GM19463 (cell line): ENCODE measurements at regions not wholly inside any gene's neighbourhood (a gene's known extent, or its start where the extent isn't known, plus 50 kb on each side); places are given as distances from the start of the nearest gene placed in this dataset.

ENCODE experiments used
- ATAC-seq: cut with Tn5 transposase; IDR thresholded peaks from one replicate; pipeline ENCODE4 v1.9.1; 2021; ENCODE audit warnings: mild to moderate bottlenecking, moderate library complexity; ENCODE audit not compliant: unreplicated experiment

DNA sequence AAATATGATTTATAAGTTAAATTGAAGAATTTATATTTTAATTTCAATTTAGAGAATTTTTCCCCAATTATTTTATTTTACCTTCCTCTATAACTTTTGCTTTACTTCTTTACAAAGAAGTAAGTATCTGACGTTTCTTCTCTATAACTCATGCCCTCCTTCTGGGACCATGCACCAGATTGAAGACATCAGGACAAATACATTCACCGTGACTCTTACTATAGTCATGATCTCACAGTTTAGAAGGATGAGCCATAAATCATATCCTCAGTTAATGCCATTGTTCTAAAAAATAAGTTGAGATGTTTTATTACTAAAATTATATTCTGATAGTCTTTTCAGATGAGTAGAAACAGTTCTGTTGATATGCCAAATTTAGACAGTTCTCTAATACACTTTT is 279.3 kb downstream of the TMX3 start:
- ATAC-seq, result no peak

DNA sequence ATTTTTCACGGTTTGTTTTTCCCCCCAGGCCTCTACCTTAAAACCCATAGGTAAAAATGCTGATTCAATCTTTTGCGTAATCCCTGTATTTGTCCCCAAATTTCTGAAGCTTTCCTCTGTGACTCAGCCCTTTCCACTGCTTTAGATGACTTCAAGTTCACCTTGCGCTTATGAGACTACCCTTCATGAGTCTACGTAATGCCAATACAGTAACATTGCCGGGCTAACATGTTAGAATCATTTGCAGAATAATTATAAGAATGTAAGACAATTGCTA is 283.0 kb downstream of the TMX3 start:
- no peak for ATAC-seq

DNA sequence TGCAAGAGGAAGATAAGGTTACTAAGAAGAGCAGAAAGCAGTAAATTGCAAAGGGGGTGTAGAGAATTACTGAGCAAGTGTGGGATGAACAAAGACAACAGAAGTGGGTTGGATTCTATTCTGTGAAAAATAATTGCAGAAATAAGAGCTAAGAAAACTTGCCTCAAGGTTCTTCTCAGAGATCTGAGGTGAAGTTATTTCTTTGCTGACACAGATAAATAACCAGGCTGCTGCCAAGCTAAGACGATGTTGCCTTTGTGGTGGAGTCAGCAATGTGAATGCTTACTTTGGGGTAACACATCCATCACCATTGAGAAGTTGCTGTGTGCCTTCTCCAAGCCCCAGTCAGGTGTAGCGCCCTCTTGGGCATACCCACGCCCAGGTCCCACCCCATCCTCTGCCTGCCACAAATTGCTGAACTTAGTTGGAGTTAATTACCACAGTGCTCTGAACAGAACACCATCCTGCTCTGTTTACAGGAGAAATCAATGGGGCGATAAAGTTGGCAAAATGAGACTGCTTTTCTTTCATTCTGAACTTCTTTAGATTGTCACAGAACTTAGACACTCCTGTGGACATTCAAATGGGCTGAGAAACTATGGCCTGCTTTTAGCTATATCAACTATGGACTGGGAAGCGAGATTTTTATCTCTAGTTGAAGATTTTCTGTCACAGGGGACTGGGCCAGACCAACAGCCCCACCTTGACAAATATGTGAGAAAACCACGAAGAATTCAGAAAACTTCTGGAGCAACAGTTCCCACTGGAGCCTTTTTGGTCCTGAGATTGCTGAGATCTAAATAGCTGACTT is 283.6 kb downstream of the TMX3 start:
- no peak for ATAC-seq

DNA sequence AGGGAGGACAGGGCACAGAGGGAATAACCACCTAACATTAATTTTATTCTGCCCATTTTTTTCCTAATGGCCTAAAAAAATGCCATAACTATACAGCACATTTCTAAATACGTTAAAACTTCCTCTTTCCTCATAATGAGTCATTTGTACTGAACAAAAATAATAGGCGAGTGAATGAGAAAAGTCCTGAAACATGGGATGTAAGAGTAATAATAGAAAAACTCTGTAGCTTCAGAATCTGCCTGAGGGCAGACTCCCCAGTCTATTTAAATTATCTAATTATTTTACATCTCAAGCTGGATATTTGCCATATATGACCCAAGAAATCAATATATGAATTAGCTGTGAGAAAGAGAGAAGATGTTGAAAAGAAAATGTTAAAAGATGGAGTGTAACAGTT is 285.1 kb downstream of the TMX3 start:
- ATAC-seq, result no peak

DNA sequence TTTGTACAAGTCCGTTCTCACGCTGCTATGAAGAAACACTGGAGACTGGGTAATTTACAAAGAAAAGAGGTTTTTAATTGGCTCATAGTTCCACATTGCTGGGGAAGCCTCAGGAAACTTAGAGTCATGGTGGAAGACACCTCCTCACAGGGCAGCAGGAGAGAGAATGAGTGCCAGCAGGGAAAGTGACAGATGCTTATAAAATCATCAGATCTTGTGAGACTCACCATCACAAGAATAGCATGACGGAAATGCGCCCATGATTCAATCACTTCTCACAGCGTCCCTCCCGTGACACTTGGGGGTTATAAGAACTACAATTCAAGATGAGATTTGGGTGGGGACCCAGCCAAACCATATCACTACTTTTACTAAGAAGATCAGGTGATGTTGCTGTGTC is 285.8 kb downstream of the TMX3 start:
- ATAC-seq, result no peak

DNA sequence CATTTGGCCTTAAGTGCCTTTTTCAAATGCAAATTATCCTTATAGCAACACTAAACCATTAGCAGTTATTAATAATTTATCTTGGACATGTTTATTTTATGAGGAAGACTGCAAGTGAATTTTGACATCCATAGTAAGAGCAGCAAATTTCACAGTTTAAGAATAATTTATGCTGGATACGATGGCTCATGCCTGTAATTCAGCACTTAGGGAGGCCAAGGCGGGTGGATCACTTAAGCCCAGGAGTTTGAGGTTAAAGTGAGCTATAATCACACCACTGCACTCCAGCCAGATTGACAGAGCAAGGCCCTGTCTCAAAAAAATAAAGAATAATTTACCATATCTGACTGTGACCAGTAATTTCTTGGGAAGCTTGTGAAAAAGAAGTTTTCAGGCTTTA is 286.2 kb downstream of the TMX3 start:
- peak; percentile 4 for ATAC-seq

DNA sequence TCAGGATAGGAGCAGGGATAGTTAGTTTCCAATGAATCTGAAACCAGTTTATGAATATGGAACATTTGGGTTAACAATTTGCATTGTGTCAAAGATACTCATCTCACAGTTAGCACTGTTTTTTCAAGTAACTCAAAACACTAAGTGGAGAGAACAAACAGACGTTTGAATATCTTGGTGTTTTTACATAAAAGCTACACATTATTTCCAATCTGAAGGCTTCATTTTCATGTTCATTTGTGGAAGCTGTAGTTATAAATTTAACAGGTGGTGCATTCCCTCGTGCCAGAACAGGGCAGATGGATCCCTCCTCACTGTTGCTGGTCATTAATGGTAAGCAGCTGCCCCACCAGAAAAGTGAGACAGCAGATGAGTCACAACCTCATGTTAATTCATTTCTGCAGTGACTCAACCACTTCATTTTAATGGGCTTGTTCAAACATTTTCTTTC is 286.9 kb downstream of the TMX3 start:
- peak; percentile 66 for ATAC-seq

DNA sequence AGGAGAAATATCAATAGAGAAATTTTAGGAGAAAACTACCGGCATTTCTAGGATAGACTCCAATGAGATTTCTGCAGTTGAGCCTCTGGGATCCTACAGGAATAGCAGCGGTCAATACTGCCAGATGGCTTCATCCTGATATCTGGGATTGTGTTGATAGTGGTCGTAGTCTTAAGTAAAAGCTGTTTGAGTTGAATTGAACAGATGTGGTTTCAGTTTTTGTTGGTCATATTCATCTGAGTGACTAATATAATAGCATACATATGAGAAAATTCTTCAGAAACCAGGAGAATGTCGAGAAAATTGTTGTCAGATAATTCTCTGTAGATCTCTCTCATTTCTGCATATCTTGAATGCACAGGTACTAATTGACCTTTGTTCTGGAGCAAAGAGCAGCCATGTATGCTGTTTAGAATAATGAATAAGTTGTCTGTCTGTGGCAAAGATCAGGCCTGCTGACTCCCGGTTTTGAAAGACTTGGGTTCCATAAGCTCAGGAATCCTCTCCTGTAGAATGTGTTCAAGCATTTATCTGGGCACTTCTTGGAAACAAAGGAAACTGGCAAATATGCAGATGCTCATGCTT is 288.1 kb downstream of the TMX3 start:
- ATAC-seq, result no peak

DNA sequence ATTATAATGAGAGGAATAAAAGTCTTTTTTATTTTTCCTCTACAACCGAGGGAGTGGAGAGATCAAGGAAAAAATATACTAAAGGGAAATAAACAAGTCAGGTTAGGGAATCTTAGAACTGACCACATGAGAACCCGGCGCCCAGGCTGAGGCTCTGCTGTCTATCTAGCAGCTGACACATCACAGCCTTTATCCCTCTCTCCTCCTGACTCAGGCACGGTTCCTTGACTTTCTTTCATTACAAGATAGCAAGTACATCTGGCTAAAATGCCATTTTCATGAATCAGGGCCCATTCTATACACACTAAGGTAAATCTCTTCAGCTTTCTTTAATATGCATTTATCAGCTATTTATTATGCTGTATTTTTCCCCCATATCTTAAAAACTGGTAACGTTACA is 296.0 kb downstream of the TMX3 start:
- ATAC-seq, result no peak

DNA sequence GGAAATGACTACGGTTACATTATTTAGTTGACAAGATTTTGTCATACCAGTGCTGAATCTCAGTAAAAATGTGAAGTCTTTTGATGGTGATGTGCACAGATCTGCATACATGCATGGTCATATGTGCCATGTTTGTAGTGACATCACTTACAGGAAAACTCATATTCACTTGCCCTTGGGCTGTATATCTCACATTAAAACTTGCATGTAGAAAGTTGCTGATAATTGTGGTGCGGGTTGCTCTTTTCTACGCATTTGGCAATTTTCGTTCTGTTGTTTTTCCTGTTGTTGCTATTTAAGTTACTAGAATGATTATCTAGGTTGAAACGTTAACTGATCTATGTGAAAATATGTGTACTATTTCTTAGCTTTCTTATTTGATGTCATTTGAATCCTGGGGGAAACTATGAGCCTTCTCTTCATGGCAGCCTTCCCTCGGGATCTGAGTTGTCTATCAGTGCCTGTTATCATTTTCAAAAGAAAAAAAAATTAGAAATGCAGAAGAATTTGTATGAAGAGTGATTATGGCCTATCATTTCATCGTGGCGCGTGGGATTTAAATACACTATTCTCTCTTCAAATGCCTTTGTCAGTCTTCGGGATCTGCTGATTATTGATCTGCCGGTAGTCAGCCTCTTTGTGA is 296.6 kb downstream of the TMX3 start:
- ATAC-seq, result no peak

DNA sequence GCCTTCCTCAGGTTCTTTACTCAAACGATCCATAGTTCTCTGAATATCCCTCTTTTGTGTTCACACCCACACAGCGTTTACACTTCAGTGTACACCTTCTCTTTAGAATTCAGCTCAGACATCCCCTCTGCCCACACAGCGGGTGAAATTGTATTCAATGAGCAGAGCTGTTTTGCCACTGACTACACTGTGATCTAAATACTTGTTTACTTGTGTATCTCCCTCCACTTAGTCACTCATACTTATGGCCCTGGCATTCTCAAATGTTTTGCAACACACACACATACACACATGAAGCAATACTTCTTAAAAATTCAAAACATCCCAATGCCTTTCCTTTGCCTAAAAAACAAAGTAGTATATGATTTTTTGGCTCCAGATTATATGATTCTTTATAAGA is 297.1 kb downstream of the TMX3 start:
- no peak for ATAC-seq

DNA sequence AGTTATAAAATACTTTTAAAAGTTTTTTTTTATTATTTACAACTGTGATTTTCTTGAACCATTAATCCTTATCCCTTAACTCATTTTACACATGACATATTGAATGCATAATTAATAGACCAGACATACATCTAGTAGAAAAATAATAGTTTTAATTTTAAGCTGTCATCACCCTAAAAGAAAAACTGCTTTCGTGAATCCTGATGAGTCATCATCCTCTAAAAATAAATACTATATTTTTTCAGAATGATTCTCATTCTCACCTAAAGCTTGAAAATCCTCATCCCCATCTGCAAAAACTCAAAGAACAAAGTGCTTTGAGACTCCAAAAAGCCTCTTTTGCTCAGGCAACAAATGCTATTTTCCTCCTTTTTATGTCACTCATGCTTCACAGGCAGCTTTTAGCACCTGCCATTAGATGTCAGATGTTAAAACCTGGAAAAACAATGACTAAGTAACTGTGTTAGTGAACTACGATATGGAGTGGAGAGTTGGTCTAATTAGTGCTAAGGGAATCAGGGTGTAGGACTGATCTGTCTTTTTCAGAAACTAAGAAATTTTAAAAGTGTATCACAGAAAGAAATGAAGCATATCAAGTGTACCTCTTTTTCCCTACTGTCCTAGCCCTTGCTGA is 297.6 kb downstream of the TMX3 start:
- no peak for ATAC-seq

DNA sequence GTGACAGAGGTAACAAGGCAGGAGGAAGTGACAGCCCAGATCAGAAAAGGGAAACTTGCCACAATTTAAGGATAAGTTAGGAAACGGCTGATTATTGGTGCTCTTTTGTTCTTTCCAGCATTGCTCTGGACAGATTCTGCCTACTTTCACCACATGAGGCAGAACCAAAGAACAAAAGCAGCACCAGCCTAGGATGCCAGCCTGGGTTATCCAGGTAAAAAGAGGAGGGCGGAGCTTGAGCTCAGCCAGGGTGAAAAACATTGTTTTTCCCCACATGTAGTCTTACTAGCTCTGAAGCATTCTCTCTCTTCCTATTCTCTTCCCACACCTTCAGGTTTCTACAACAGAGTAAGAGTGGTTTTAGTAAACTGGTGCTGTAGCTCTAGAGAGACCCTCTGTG is 300.5 kb downstream of the TMX3 start:
- ATAC-seq, result no peak

DNA sequence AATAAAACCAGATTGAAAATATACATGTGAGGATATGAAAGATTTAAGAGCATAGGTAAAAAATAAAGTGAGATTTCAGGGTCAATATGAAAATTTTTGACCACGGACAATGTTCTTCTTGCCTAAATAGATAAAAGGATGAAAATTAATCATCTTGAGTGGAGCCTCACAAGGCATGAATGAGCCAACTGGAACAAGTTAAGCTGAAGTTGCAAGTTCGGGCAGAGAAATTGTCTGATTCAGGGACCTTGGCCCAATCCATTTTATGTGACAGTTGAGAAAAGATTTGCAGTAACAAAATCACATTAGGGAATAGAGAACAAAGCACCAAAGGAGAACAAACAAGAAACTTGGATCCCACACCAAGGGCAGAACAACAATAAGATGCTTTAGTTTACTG is 305.3 kb downstream of the TMX3 start:
- ATAC-seq, result no peak

DNA sequence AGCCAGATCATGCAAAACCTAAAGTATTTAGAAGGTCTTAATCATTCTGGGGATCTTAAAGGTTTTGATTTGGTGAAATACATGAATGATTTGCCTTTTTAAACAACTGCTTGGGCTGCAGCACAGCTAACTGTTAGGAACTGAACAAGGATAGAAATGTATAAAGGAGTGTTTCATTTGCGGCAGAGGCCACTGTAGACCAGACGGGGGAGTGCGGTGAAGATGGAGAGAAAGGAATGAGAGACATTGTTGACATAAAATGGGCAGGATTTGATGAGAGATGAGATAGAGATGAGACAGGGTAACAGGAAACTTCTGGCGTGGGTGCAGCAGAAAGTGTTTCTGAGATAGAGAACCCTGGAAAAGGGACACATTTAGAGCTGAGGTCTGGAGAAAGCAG is 308.1 kb downstream of the TMX3 start:
- no peak for ATAC-seq

DNA sequence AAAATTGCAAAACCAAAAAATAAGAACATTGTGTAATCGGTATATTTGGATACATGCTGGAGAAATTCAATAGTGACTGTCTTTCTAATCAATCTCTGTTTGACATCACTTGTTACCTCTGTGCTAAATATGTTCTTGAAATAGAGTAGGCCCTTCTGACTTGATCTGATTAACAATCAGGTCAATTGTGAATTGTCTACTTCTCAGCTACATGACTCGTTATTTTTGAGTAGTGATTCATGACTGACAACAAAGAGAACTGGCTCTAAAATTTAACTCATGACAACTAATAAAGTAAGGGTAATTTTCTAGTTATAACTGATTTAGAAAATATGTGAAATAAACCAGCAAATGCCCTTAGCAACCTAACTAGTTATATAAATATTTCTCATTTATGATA is 312.1 kb downstream of the TMX3 start:
- ATAC-seq, result no peak

DNA sequence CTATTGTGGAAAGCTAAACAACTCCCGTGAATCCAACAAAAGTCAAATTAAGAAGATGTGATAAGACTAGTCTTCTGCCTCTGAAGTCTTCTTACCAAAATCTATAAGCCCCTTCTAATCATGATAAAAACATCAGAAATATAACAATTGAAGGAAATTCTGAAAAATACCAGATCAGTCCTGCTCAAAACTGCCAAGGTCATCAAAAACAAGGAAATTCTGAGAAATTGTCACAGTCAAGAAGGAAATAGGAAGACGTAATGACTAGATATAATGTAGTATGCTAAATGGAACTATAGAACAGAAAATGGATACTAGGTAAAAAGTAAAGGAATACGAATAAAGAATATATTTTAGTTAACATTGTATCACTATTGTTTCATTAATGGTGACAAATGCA is 314.0 kb downstream of the TMX3 start:
- no peak for ATAC-seq

DNA sequence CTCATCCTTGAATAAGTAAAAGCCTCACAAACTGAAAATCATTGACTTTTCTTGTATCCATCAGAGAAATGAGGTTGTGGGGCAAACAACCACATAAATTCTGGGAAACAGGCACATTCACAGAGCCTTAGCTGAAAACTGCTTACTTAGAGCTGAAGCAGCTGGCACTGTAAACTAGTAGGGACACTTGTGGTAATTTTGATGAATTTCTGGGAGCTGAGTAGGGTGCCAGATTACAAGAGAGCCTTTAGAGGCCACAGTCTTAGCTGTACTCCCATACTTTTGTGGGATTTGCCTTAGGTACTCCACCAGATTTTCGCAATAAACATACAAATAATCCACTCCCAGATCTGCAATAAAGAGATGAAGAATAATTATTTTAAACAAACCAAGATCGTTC is 315.2 kb downstream of the TMX3 start:
- no peak for ATAC-seq

DNA sequence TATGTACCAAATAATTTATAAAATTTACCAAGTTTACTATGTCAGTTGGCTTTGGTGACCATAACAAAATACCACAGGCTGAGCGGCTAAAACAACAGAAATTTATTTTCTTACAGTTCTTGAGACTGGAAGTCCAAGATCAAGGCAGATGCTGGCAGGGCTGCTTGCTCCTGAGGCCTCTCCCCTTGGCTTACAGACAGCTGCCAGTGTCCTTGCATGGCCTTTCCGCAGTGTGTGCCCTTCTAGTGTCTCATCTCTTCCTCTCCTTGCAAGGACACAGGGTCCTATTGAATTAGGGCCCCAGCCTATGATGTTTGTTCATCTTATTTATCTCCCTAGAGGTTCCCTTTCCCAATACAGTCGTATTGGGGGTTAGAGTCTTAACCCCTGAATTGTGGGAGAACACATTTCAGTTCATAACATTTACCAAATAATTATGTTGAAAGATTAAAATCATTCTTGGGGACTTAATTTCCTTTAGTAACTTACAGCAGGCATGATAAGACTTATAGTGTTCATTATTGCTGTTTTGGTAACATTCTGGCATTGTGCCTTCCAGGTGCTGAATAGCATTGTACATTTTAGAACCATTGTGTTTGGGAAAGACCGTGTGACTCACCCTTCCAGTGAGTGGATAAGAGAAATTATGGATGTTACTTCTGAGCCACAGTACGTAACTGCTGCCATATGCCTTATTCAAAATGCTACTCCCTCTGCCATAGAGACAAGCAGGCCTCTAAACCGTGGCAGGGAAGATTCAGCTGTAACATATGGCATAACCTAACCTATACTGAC is 317.5 kb downstream of the TMX3 start:
- no peak for ATAC-seq

DNA sequence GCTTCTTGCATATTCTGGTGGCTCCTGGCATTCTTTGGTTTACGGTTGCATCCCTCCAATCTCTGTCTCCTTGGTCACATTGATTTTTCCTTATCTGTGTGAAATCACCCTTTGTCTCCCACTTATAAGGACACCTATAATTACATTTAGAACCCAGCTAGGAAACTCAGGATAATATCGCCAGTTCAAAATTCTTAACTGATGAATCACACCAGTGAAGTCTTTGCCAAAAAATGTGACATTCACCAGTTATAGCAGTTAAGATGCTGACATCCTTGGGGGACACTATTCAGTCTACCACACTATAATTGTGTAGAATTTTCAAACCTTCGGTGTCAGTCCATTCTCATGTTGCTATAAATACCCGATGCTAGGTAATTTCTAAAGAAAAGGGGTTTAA is 320.2 kb downstream of the TMX3 start:
- no peak for ATAC-seq

DNA sequence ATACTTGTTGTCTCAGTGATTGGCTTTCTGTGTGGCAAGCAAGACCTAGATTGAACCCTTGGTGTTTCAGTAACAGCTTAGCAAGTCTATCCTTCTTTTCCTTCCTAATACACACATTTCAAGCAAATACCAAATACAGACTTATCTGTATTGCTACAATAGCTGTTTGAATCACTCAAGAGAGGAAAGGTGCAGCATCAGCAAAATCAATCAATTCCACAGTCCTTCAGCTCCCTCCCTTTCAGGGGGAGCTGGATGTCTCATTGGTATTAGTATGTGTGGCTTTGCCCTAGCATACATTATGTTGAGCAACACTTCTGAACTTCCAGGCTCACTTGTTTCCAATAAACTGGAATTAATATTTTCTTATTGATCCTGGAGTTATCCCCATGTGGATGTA is 323.1 kb downstream of the TMX3 start:
- no peak for ATAC-seq
